ENCODE measurements at regions not wholly inside any gene's neighbourhood (a gene's known extent, or its start where the extent isn't known, plus 50 kb on each side); places are given as distances from the start of the nearest gene placed in this dataset.

DNA sequence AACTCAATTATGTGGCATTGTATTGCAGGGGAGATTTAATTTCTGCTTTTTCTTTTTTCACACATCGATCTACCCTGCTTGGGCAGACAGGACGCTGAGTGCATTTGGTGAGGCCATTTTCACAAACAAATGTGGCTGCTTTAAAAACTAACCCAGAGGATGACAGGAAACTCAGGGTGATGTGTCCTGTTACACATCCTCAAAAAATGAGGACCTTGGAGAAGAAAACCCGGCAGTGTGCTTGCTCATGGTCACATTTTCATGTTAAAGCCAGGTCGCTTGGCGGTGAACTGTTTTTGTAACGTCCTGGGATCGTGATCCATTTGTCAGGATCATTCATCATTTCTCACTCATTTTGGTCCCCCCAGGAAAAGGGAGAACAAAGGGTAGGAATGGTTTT, 478.3 kb upstream of the ADAMTS16 start:
- TF ChIP-seq, protein P1, sequence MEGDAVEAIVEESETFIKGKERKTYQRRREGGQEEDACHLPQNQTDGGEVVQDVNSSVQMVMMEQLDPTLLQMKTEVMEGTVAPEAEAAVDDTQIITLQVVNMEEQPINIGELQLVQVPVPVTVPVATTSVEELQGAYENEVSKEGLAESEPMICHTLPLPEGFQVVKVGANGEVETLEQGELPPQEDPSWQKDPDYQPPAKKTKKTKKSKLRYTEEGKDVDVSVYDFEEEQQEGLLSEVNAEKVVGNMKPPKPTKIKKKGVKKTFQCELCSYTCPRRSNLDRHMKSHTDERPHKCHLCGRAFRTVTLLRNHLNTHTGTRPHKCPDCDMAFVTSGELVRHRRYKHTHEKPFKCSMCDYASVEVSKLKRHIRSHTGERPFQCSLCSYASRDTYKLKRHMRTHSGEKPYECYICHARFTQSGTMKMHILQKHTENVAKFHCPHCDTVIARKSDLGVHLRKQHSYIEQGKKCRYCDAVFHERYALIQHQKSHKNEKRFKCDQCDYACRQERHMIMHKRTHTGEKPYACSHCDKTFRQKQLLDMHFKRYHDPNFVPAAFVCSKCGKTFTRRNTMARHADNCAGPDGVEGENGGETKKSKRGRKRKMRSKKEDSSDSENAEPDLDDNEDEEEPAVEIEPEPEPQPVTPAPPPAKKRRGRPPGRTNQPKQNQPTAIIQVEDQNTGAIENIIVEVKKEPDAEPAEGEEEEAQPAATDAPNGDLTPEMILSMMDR (IDR thresholded peaks at IDR 0.05): no peak
- no peak for TF ChIP-seq POLR2A (IDR thresholded peaks at IDR 0.05)
- TF ChIP-seq EP300 (IDR thresholded peaks at IDR 0.05): no peak
